ENCODE measurements at regions not wholly inside any gene's neighbourhood (a gene's known extent, or its start where the extent isn't known, plus 50 kb on each side); places are given as distances from the start of the nearest gene placed in this dataset.

DNA sequence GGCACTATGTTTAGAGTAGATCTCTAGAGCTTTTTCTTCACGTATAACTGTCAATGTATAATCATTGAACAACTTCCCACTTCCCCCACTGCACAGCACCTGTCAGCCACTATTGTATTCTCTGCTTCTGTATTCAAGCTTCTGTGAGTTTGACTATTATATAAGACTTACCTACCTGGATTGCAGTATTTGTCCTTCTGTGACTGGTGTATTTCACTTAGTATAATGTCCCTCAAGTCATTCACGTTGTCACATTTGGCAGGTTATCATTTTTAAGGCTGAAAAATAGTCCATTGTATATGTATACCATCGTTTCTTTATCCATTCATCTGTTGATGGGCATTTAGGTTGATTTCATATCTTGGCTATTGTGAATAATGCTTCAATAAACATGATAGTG, 969.5 kb upstream of the B3GALT2 start:
- no peak for DNase-seq (ENCODE audit: low spot score)

DNA sequence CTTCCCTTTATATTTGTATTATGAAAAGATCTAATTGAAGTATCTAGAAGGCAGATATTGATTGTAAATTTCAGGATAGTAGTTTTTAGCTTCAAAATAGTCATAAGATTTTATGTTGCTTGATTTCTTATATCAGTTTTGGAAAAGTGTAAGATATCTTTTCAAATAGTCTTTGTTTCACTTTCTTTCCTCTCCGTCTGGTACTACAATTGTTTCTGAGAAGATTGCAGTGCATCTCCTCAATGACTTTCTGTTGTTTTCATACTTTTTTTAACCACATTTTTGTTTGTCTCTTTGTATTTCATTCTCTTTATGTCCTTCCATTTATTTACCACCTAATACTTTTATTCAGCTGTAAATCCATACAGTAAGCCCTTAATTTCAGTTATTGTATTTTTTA, 964.6 kb upstream of the B3GALT2 start:
- DNase-seq (ENCODE audit: low spot score): no peak

DNA sequence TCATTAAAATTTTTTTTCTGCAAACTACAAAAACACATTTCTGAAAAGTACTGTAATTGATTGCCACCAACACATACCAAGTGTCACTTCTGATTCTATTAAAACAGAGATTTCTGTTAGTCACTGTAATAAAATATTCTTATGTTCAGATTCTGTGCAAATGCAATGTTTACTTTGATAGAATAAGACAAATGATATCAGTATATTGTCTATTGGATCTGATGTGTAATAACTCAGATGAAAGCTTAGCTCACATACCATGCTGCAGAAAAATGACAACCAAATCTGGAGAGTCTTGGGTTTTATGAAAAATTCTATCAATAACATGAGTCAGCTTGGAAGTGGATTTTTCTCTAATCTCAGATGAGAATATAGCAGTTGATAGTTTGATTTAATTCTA, 963.8 kb upstream of the B3GALT2 start:
- DNase-seq (ENCODE audit: low spot score): no peak

DNA sequence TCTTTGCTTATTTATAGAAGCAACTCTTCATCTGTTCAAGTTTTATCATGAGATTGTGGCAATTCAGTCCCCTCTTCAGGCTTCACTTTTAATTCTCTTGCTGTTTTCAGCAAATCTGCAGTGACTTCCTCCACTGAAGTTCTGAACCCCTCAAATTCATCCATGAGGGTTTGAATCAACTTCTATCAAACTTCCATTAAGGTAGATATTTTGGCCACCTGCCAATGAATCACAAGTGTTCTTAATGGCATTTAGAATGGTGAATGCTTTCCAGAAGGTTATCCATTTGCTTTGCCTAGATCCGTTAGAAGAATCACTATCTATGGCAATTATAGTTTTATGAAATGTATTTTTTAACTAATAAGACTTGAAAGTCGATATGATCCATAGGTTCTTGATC, 946.7 kb upstream of the B3GALT2 start:
- no peak for DNase-seq (ENCODE audit: low spot score)

DNA sequence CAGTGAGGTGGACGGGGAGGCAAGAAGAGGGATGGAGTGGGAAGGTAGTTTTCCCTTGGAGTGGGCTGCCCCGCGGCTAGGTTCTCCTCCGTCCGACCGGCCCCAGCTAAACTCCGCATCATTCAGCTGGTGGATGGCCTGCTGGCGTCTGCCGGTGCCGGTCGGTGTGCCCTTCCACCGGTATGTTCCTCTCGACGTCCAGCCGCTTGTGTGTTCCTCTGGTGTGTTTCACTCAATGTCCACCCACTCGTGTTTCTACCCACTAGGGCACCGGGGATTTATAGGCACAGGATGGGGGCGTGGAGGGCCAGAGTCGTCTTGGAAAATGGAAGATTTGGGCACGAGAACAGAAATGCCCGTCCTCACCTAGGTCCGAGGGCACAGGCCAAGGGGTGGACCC, 931.7 kb upstream of the B3GALT2 start:
- DNase-seq (ENCODE audit: low spot score): no peak

DNA sequence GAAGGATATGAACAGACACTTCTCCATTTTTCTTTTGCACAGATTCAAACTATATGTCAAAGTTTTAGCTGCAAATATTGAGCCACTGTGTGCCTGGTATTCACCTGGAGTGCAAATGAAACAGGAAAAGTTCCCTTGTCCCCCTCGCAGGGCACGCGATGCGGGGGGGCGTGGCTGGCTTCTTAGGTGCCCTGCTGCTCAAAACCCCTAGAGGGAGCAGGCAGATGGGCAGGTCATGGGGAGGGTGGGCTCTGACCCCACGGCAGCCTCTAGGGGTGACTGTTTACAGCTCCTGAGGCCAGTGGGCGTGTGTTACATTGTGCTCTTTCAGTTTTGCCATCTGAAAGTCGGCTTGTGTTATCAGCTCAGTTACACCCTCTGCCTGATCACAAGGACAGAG, 931.2 kb upstream of the B3GALT2 start:
- no peak for DNase-seq (ENCODE audit: low spot score)

DNA sequence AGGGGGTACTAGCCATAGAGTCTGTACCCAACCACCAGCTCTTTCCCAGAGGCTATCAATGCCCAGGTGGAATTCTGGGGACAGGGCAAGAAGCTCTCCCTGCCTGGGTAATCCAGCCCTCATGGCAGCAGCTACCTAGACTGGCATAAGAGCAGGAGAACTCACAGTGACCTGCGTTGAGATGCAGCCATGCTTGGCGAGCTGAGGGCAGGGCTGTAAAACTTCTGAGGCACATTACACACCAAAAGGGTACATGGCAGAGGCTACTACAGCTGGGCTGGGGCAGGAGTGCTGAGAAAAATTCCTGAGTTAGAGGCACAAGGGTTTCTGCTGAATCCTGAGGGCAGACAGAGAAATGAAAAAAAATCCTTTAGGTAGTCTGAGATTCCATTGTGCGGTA, 927.9 kb upstream of the B3GALT2 start:
- DNase-seq (ENCODE audit: low spot score): no peak

DNA sequence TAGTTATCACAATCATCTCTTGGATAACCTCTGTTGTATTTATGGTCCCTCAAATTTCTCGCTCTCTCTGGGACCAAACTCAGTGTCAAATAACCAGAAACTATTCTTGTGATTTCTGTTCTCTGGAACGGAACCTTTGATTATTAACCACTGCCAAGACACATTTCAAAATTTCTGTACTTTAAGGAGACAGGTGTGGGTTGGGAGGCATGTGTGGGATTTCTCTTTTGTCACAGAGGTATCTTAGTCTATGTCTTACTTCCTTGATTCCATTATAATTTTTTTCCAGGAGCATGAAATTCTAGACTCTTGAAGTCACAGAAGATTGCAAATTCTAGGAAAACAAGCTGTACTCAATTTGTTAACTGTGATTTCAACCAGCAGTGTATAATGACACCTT, 919.0 kb upstream of the B3GALT2 start:
- DNase-seq (ENCODE audit: low spot score): no peak

DNA sequence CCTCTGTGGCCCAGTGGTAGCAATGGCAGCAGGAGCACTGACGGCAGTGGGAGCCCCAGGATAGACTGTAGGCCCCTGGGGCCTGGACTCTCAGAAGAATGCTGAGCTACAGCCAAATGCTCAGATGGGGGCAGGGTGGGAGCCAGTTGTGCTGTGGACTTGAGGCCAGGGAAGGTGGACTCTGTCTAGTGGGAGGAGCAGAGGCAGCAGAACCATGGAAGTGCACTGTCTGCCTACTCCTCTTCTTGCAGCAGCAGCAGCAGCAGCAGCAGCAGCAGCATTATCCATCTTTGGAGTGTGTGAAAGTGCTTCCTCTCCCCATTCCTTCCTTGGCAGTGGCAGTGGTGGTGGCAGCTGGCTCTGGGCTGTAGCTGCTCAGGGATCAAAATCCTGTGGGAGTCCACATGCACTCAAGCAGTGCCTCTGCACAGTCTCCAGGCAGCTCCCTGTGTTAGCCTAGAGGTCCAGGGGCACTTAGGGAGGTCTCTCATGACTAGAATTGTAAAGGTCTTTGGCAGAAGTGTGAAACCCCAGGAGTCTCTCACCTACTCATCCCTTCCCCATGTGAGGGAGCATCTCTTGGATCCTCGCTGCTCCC, 917.9 kb upstream of the B3GALT2 start:
- DNase-seq (ENCODE audit: low spot score): no peak

DNA sequence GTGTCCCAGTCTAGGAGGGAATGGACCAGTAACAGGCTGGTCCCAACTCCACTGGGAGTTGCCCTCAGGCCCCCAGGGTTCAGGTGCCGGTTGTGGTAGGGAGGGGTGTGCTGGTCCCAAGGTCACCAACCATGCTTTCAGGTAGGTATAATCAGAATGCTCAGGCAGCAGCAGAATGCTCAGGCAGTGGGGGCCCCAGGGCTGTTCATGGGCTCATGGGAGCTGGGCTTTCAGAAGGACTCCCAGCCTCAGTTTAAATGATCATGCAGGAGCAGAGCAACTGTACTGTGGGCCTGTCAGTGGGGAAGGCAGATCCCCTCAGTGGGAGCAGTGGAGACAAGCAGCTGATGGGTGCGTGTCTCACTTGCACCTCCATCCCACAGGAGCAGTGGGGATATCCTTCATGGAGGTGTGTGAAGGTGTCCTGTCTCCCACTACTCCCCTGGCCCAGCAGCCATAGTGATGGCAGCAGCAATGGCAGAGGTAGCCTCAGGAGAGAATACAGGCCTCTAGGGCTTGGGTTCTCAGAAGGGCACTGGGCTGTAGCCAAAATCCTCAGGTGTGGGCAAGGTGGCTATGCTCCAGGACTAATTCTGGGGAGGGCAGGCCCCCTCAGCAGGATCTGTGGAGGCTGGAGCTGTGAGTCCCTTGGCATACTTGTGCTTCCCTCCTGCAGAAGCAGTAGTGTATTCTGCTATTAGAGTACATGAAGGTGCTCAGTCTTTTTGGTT, 917.3 kb upstream of the B3GALT2 start:
- DNase-seq (ENCODE audit: low spot score): no peak

DNA sequence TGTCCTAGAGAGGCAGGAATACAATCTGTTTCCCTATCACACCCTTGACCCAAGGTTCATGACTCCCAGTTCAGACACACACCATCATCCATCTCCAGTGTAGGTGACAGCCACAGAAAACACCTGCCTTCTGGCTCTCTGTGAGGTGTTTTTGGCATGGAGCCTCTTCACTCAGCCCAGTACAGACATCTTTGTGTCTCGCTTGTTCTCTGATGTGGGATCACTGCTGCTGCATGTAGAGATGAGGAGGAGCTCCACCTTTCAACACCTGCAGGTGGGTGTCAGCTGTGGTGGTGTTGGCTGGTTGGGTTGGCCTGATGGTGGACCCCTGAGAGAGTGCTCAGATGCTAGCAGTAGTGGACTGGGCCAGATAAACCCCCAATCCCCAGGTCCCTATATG, 916.7 kb upstream of the B3GALT2 start:
- DNase-seq (ENCODE audit: low spot score): no peak

DNA sequence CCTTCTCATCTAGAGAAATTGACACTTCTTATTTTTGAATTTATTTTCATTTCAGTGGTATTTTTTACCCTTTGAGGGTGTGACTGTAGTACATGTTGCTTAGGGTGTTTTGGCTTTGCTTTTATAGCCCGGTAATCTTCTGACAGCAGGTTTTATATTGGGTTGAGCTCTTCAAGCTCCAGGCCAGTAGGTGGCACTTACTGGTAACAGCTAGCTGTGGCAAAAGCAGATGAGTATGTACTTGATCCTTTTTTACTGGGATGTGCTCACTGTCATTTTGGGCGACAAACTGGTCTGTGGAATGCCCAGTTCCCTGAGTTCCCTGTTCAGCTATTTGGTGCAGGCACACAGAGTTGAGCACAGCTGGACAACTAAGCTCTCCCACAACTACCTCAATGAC, 916.2 kb upstream of the B3GALT2 start:
- DNase-seq (ENCODE audit: low spot score): peak; percentile 14

DNA sequence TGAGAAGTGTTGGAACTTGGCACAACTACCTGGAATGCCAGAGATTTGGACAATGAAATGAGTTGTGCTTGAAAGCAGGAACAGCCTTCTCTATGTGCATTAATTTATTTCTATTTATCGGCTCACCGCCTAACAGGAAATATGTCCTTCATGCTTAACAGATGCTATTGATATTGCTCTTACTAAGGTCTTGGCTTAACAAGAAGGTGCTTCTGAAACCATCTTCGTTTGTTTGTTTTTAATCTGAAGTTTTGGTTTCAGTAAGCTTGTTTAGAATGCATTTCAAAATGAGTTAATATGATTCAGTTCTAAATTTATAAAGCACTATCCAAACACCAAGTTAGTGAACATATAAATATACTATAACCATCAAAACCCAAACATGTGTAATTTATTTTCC, 898.3 kb upstream of the B3GALT2 start:
- DNase-seq (ENCODE audit: low spot score): no peak

DNA sequence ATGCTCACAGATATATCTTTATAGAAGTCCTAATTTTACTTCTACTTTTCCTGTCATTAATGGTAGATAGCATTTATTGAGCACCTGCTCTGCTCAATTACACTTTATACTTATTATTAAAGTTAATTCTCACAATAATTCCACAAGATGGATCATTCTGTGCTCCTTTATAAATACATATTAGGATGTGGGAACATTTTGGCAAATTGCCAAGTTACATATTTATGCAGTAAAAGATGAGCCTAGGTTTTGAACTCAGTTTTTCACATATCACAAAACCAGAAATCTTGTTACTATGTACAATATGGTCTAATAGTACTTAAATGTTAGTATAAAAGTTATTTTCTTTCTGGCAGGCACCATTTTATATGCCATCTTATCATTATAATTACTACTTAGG, 895.0 kb upstream of the B3GALT2 start:
- no peak for DNase-seq (ENCODE audit: low spot score)

DNA sequence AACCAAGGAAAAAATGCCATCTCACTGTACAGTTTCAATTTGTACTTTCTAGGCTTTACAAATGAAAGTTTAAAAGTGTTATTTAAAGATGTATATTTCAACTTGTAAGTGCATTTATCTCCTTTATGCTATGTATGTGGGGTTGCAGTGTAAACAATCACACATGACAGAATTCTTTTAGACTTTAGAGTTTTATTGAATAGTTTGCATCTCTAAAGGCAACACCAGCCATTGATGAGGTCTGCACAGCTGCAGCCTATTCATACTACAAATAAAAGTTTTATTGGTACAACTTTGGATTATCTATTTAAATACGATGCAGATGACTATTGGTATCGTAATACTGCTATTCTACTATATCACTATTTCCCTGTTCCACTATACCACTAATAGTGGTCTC, 894.4 kb upstream of the B3GALT2 start:
- DNase-seq (ENCODE audit: low spot score): no peak

DNA sequence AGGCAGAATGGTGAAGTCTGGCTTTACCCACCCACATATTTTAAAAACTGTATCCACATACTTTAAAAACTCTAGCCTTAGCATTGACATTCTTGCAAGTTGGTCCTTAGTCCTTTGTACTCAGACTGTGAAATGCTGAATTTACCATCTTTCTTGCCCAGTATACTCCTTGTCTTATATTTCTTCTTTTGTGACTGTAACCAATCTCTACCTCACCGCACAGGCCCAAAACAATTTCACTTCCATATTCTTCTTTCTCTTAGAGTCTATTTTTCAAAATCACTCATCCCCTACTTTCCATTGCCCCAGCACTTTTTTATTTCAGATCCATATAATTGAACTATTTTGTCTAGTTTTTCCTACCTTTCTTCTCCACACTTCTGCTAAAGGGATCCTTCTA, 892.4 kb upstream of the B3GALT2 start:
- no peak for DNase-seq (ENCODE audit: low spot score)

DNA sequence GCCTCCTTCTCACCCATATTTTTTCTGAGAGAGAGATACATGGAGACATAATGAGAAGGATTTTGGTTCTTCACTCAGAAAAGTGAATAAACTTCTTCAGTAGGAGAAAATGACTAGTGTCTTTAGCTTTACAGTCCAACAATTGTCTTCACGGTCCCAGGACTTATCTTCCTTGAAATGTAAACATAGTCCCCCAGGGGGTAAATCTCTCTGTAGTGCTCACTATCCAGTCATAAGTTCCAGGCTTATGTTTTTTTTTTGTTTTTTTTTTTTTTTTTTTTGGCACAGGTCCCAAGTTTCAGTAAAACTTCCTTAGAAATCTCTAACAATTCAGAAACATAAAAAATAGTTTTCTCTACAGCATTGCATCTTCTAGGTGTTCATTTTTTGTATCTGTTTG, 890.2 kb upstream of the B3GALT2 start:
- DNase-seq (ENCODE audit: low spot score): no peak

DNA sequence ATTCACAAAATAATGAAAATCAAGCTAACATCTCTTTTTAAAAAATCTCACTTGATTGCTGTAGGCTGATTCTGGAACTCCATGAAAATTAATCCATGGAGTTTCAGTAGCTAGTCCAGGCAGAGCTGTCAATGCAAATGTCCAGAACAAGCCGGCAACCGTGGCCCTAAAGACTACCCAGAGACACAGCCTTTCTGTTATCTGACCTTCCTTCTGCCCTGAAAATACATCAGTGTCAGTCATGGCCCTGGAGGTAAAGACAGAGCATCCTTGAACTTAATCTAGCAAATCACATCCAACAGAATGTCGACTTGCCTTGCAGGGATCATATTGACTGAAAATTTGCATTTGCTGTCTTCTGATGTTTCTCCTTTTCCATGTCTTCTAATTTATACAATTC, 887.4 kb upstream of the B3GALT2 start:
- no peak for DNase-seq (ENCODE audit: low spot score)

DNA sequence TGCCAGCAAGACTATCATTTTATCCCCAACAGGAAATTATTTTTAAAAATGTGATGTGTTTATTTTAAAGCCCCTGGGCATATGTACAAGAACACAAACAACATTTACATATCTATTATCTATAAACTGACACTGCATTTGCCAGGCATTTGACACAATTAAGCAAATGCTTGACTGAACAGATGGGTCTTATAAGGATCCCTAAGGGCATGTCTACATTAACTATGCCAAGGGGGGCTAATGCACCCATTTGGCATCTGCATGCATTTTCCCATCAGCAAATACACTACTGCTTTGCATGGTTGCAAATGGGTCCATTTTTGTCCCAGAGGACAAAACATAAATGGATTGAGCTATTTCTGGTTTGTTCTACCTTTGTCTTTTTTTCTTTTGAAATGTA, 884.8 kb upstream of the B3GALT2 start:
- DNase-seq (ENCODE audit: low spot score): no peak

DNA sequence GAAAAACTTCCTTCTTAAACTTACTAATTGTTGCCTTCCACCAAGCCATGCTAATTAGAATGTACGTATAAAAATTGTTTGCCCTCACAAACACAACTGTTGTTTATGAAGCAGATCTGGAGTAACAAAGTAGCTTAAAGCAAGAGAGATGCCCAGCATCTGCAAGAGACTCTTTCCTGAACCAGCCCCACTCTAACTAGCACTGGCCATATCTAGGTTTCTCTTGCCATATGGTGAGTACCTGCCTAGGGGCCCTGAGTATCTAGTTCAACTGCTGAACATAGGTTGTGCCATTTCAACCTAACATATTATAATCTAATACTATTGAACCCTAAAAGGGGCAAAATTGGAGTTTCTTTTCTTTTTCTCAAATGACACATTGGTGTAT, 883.4 kb upstream of the B3GALT2 start:
- no peak for DNase-seq (ENCODE audit: low spot score)

DNA sequence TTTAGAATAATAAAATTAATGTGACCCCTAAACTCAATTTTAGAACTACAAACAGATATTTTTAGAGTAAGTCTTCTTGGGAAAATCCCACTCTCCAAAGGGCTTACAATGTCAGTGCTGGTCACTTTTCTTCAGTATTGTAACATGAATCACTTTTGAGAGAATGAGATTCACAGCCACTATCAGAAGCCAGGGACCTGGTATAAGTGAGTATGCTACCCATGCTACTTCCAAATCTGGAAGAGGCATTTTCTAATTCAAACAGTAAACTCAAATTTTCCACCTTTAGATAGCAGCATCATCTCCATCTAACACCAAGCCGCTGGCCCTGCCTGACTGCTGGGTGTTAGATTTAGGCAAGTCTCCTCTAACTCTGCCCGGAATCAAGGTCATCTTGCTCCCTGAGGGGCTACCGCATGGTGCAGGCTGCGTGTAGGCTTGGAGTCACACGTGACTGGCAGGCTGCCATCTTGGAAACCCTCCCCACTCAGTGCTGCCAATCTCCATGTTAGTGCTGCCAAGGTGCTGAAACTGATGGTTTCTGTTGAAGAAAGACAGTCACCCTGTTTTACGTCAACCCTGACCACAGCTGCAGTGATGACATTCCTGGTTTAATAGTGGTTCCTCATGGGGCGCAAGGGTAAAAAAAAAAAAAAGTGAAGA, 882.9 kb upstream of the B3GALT2 start:
- DNase-seq (ENCODE audit: low spot score): no peak

DNA sequence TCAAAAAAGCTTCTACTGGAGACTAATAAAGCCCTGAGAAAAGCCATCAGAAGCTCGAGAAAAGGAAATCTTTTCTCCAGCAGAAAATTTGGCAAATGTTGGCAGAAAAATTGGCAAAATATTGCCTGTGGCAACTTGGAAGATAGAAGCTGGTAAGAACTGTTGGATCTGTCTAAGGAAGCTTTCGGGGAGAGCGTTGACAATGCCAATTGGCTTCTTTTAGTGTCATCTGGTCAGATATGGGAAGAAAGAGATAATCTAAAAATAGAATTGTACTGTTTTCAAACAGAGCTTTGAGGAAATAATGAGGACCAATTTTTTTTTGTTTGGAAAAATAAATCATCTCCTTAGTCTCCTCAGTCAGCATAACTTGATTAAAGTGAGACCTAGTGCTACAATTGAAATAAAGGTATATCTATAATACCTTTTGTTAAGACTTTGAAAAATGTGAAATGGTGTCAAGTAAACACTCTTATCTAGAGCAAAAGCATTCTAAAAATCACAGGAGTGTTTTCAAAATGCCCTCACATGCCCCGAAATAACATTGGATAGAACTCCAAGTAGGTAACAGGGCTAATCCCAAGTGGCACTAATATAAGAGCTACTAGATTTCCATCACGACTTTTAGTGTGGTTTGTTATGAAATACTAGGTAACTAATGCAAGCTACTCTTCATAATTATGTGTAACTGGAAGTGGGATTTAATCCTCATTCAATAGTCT, 882.2 kb upstream of the B3GALT2 start:
- DNase-seq (ENCODE audit: low spot score): no peak

DNA sequence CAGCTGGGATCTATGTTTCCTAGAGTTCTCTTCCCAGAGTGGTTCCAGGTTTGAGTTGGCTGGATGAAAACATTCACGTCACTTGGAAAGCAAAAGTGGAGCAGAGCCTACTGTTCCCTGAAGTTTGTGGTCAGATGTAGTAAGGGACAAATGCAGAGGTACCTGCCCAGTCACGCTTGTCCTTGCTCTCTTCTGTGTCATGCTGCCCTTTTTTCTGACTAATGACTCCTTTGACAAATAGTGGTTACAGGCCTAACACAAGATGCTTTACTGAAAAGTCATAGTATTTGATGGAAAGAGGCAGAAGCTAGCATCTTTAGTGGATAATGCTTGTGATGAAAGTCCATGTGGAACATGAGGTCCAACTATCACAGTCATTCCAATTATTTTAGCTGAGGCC, 881.4 kb upstream of the B3GALT2 start:
- no peak for DNase-seq (ENCODE audit: low spot score)
